GM11168 (cell line): ENCODE measurements at regions not wholly inside any gene's neighbourhood (a gene's known extent, or its start where the extent isn't known, plus 50 kb on each side); places are given as distances from the start of the nearest gene placed in this dataset.
"Not testable (repeated sequence)": the region's sequence is repeated elsewhere in the genome, so short reads cannot be mapped to it uniquely, and the experiment has no call there.

Source experiments
- in situ Hi-C: fragments of 300-500 bp; cut with MboI; formaldehyde crosslinking; loops from one replicate; pipeline ENCODE4 v1.12.0; 2022; ENCODE audit warnings: low sequenced_read_pairs; ENCODE audit not compliant: unreplicated experiment

- in situ Hi-C loops: no loop called here
Observed at GRCh38 chr5:82425591-82425990, 147.4 kb upstream of the RPS23 start.

DNA sequence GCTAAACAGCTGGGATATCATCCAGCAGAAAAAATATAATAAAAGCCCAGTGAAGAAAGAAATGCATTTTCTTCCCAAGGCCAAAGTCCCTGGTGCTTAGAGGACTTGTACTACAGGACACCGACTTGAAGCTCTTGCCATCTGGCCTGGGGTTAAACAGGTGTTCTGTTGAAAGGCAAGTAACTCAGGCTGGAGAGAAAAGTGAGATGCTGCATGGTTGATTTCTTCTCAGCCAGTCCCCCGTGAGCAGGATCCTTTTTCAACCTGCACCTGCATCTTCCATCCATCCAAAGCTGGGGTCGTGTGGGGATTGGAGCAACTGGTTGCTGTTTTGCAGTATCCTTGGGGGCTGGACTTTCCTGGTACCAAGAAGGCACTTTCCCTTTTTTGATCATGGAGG, 146.1 kb upstream of the RPS23 start:
- in situ Hi-C loops: no loop called here

DNA sequence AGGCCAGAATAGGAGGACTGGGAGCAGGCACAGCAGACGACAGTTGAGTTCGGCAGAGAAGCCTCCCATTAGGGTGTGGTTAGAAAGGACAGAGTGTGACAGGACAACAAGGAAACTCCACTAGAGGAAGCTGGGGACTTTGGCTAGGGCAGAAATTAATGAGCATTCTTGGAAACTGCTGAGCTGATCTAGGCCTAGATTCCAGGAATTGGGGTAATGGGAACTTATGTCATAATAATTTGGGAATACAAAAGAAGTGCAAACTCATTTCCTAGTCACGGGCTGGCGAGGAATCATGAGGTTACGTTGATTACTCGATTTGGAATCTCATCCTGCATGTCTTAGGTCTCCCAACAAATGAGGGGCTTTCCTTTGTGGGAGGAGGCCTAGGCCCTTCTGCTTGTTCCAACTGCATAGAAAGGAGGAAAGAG, 144.6 kb upstream of the RPS23 start:
- in situ Hi-C loops: no loop called here

- in situ Hi-C loops: no loop called here
Observed at GRCh38 chr5:82422001-82422740, 144.0 kb upstream of the RPS23 start.

DNA sequence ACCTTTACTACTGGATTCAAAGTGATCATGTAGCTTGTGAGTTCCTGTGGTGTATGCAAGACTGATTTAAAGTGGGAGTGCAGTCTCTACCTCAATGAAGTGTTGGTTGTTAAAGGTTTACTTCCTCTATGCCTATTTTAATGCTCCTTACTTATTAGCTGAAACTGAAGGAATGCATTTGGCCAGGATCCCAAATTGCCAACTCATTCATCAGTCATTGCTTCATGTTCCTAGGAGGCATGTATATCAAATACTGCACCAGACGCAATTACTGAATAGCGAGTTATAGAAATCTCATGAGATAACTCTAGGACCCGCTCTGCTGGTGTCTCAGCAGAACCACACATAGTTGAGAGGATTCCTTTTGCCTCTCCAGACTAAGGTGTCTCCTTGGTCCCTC, 143.0 kb upstream of the RPS23 start:
- in situ Hi-C loops: no loop called here

GRCh38 chr5:82420524-82420923, 142.4 kb upstream of the RPS23 start:
- in situ Hi-C loops: not testable (repeated sequence)

DNA sequence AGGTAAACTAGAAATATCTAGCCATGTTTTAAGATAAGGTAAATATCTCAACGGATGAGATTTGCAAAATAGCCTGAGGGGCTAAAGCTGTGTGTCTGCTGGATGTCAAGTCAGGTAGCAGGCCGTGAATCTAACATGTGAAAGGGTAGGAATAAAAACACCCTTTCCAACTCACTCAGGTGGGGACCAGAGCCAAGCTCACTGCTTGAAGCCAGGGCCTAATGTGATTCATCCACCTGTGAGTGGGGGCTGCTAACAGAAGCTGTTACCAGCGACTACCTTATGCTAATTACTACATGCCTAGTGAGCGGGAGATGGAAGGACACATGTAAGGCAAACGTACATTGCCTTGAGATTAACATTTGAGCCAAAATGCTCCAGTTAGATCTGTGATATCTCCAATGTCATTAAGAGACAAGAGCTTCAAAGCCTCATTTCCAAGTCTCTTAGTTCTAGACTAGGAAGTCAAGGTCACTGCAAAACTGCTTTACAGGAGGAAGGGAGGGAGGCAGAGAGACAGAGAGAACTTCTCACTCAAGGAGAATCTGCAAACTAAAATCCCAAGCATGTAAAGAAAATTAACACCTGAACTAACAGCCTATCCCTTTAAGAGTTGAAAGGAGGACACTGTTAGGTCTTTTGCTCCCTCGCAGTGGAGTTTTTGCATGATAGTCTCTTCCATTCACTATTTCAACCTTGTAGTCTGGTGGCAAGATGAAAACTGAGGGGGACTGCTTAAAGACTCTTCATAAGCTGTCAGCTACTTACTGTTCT, 141.6 kb upstream of the RPS23 start:
- in situ Hi-C loops: no loop called here

DNA sequence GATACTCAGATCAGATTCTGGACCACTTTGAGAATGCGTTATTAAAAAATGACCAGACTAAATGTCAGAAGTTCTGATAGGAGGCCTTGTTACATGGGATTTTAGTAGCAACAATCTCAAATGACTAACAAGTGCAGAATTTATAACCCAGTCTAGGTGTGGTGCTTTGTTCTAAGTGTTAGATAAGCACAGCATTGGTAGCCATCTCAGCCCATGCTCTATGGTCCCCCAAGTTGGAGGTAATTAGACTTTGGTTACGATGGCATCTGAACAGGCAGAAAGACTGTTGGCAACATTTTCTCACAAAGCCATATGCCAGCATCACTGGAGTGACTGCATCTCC, 140.4 kb upstream of the RPS23 start:
- in situ Hi-C loops: no loop called here

DNA sequence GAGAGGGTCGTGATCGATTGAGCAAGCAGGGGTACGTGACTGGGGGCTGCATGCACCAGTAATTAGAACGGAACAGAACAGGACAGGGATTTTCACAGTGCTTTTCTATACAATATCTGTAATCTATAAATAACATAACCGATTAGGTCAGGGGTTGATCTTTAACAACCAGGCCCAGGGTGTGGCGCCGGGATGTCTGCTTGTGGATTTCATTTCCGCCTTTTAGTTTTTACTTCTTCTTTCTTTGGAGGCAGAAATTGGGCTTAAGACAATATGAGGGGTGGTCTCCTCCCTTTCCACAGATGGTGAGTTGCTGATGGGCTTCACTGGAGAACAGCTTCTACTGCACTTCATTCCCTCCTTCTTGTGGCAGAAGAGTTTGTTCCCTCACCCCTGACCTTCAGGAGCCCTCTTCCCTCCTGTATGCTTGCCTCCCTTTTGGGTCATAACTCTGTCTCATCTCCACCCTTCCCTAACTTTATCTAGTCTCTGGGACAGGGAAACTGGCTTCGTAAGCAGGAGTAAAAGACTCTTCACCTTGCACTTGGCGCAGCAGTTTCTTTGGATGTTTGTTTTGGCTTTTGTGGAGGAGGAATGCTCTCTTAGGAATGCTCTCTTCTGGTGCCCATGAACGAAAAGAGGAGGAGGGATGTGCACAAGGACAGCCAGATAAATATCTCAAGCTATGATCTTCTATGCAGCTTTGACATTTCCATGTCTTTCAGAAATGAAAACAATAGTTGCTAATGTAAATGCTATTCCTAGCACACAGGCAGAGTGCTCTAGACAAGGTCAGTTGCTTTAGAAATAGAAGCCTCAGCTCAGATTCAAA, 139.8 kb upstream of the RPS23 start:
- in situ Hi-C loops: no loop called here

DNA sequence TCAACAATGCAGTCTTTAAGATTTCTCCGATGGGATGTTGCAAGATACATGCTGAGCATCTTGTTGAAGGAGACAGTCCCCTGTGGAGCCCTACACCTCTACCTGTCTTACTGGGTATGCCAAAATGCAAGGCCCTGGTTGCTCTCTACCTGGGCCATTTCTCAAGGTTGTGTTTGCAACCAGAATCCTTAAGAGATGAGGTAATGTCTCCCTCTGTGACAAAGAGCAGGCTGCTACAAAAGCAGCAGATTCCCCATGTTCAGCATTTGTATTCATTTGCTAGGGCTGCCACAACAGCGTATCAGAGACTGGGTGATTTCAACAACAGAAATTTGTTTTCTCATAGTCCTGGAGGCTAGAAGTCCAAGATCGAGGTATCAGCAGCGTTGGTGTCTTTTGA, 138.4 kb upstream of the RPS23 start:
- in situ Hi-C loops: no loop called here

- in situ Hi-C loops: no loop called here
Observed at GRCh38 chr5:82414041-82414388, 135.9 kb upstream of the RPS23 start.

DNA sequence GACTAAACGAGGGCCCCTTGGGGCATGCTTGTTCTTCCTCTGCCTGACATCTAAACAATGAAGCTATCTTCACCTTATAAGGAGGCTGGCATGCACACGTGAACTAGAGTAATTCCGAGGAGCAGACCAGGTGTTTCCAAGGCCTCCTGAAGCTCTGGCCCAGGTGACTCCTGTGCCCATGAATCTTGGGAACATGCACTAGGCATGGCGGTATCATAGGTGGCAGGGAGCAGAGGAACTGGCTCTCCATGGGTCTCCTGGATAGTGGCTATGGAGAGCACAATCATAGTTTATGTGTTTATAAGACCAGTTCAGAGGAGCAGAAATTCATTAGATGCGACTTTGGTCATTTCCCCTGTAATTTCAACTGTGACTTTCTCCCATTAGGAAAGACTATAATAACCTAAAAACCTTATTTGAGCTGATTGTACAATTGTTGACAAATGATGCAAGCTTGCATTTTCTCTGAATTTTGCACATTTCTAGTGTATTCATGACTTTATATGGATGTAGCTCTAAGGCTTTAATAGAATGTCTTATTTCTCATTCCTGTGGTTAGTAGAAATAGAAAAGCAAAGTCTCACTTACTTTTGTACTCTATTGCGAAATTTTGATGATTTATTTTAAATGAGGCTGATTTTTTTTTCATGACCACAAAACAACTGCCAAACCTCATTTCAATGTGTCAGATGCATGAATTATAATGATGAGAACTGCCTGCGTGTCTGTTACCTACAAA, 135.3 kb upstream of the RPS23 start:
- in situ Hi-C loops: no loop called here

- in situ Hi-C loops: no loop called here
Observed at GRCh38 chr5:82408033-82408432, 129.9 kb upstream of the RPS23 start.

DNA sequence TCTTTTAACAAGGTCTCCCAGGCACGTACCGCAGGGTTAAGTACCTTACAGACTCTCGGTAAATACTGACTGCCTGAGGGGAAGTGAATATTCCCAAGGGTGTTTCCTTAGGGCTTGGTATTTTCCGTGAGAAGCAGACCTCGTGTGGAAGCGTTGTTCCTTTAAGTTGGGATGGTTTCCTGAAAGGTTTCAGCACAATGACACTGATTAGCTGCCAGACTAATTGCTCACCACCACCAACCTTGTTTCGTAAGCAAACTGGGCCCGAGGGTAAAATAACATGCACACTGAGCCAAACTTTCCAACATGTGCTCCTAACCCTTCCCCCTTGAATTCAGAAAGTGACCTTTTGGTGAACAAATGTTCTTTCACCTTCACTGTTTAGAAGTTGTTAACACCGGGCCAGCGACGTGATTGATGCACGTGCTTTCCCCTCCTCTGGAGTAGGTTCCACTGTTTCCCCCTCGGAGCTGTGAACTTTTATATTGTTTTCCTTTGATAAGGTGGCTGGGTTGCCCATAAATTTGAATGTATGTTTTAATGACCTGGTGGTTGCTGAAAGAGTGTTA, 128.1 kb upstream of the RPS23 start:
- in situ Hi-C loops: no loop called here

GRCh38 chr5:82405618-82406204, 127.6 kb upstream of the RPS23 start:
- in situ Hi-C loops: no loop called here

- in situ Hi-C loops: no loop called here
Observed at GRCh38 chr5:82405161-82405560, 127.0 kb upstream of the RPS23 start.

GRCh38 chr5:82404382-82404945, 126.3 kb upstream of the RPS23 start:
- in situ Hi-C loops: no loop called here

DNA sequence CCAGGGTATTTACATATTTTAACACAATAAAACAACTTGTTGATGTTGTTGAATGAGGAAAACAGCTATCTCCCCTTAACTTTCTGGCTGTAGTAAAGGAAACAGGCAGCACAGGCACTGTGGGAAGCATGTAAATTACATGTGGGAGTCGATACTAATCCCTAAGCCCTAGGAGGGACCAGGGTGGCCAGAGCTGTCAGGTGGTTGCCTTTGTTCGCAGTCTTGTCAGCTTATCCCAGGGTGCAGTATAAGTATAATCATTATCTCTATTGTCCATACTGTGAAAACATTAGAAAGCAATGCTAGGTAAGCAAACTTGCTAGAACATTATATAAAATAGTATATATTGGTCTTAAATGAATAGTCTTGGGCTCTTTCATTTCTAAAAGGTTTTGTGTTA, 125.6 kb upstream of the RPS23 start:
- in situ Hi-C loops: no loop called here

GRCh38 chr5:82403026-82403425, 124.9 kb upstream of the RPS23 start:
- in situ Hi-C loops: no loop called here
